Mammary epithelial cell (primary cell): ENCODE measurements at regions not wholly inside any gene's neighbourhood (a gene's known extent, or its start where the extent isn't known, plus 50 kb on each side); places are given as distances from the start of the nearest gene placed in this dataset.

Source experiments
- EZH2 ChIP-seq: IDR thresholded peaks from 2 replicates; pipeline ENCODE4 v1.6.1; 2012; ENCODE audit warnings: low read length, inconsistent platforms, borderline replicate concordance
- TF ChIP-seq, protein P1 (sequence below), 2 donors: IDR thresholded peaks in 1 of 2; conservative IDR thresholded peaks in 1 of 2; 2 replicates each; pipeline ENCODE4 v1.5.1; 2011 to 2012; ENCODE audit warnings: inconsistent platforms in 2 of 2, low read length in 2 of 2, mild to moderate bottlenecking in 2 of 2, control low read depth in 1 of 2, low read depth in 1 of 2; ENCODE audit not compliant: insufficient read depth in 1 of 2; ENCODE audit errors: extremely low read depth in 1 of 2

GRCh38 chr20:60469829-60470228, 511.6 kb downstream of the CDH26 start:
- TF ChIP-seq, protein P1, sequence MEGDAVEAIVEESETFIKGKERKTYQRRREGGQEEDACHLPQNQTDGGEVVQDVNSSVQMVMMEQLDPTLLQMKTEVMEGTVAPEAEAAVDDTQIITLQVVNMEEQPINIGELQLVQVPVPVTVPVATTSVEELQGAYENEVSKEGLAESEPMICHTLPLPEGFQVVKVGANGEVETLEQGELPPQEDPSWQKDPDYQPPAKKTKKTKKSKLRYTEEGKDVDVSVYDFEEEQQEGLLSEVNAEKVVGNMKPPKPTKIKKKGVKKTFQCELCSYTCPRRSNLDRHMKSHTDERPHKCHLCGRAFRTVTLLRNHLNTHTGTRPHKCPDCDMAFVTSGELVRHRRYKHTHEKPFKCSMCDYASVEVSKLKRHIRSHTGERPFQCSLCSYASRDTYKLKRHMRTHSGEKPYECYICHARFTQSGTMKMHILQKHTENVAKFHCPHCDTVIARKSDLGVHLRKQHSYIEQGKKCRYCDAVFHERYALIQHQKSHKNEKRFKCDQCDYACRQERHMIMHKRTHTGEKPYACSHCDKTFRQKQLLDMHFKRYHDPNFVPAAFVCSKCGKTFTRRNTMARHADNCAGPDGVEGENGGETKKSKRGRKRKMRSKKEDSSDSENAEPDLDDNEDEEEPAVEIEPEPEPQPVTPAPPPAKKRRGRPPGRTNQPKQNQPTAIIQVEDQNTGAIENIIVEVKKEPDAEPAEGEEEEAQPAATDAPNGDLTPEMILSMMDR (conservative IDR thresholded peaks at IDR 0.05 in 1 of 2, IDR thresholded peaks at IDR 0.05 in 1 of 2; ENCODE audit: extremely low read depth in 1 of 2, insufficient read depth in 1 of 2, low read depth in 1 of 2, low read length in 2 of 2) = no peak
- no peak for TF ChIP-seq EZH2
